ENCODE measurements at regions not wholly inside any gene's neighbourhood (a gene's known extent, or its start where the extent isn't known, plus 50 kb on each side); places are given as distances from the start of the nearest gene placed in this dataset.

DNA sequence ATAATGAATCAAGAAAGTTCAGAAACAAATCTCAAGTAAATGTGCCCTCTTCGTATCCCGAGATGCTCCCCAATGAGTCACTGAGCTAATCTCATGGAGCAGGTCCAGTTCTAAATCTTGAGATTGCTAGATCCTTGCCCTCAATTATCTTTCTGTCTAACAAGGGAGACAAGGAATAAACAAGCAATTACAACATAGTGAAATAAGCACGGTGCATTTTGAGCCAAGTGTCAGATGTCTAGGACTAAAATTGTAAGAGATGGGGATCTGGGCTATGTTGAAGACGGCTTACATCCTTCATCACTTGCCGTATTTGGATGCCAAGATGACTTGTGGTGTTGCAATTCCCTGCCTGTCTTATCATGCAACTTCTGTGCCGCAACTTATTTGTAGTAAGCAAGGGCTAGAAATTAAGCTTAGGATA, 56.5 kb upstream of the ADGRF1 start:
- TF ChIP-seq, protein P1, sequence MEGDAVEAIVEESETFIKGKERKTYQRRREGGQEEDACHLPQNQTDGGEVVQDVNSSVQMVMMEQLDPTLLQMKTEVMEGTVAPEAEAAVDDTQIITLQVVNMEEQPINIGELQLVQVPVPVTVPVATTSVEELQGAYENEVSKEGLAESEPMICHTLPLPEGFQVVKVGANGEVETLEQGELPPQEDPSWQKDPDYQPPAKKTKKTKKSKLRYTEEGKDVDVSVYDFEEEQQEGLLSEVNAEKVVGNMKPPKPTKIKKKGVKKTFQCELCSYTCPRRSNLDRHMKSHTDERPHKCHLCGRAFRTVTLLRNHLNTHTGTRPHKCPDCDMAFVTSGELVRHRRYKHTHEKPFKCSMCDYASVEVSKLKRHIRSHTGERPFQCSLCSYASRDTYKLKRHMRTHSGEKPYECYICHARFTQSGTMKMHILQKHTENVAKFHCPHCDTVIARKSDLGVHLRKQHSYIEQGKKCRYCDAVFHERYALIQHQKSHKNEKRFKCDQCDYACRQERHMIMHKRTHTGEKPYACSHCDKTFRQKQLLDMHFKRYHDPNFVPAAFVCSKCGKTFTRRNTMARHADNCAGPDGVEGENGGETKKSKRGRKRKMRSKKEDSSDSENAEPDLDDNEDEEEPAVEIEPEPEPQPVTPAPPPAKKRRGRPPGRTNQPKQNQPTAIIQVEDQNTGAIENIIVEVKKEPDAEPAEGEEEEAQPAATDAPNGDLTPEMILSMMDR (IDR thresholded peaks at IDR 0.05) = no peak
- no peak for TF ChIP-seq POLR2A (IDR thresholded peaks at IDR 0.05)
